H1 (cell line): ENCODE measurements at regions not wholly inside any gene's neighbourhood (a gene's known extent, or its start where the extent isn't known, plus 50 kb on each side); places are given as distances from the start of the nearest gene placed in this dataset.

Experiments used
- CTCF ChIA-PET: fragments of 300-600 bp; sonication (Branson Sonifier 250); formaldehyde crosslinking; loops from one replicate; lab custom pipeline; 2021; ENCODE audit not compliant: partially characterized antibody; lab: Charles Lee
- POLR2A ChIA-PET: fragments of 300-600 bp; sonication (Branson Sonifier 250); formaldehyde crosslinking; loops from one replicate; lab custom pipeline; 2021; ENCODE audit warnings: inconsistent platforms; ENCODE audit not compliant: partially characterized antibody; lab: Charles Lee
- DNase-seq, 2 experiments: peaks; one replicate each; pipeline versions ENCODE4 v3.0.0 to v3.0.0-alpha.2; 2010 to 2022; ENCODE audit warnings: low spot score in 2 of 2, low read depth in 1 of 2, mixed read lengths in 1 of 2
- FAIRE-seq: peaks from 2 replicates; lab custom pipeline; 2011; peaks lifted over from hg19 to GRCh38; lab: Jason Lieb, UNC
- H2AFZ ChIP-seq: 2 replicates; pipeline ENCODE4 v1.8.1; 2012; ENCODE audit warnings: low read length, inconsistent platforms
- H2AK5ac ChIP-seq: 2 replicates; pipeline ENCODE4 v1.6.1; 2013; ENCODE audit warnings: low read depth, low read length
- H2BK120ac ChIP-seq: replicated peaks from 2 replicates; pipeline ENCODE3; 2013; ENCODE audit warnings: low read depth, low read length, inconsistent platforms
- H2BK12ac ChIP-seq: 2 replicates; pipeline ENCODE4 v1.6.1; 2013; ENCODE audit warnings: low read depth, low read length
- H2BK15ac ChIP-seq: 2 replicates; pipeline ENCODE4 v1.6.1; 2013; ENCODE audit warnings: low read length
- H2BK20ac ChIP-seq: 2 replicates; pipeline ENCODE4 v1.6.1; 2013; ENCODE audit warnings: low read length
- H2BK5ac ChIP-seq: 2 replicates; pipeline ENCODE4 v1.6.1; 2013; ENCODE audit warnings: low read depth, low read length
- H3K14ac ChIP-seq: 2 replicates; pipeline ENCODE4 v1.6.1; 2013; ENCODE audit warnings: inconsistent platforms; ENCODE audit not compliant: insufficient read length
- H3K18ac ChIP-seq: 2 replicates; pipeline ENCODE4 v1.6.1; 2013; ENCODE audit warnings: low read length; ENCODE audit errors: extremely low read depth
- H3K23ac ChIP-seq: 2 replicates; pipeline ENCODE4 v1.6.1; 2013; ENCODE audit warnings: inconsistent platforms; ENCODE audit not compliant: insufficient read length
- H3K23me2 ChIP-seq: 2 replicates; pipeline ENCODE4 v1.6.1; 2013; ENCODE audit warnings: low read depth, low read length
- H3K27ac ChIP-seq: 2 replicates; pipeline ENCODE4 v1.6.1; 2011; ENCODE audit warnings: low read depth, low read length, inconsistent platforms
- H3K27me3 ChIP-seq, 4 experiments: replicated peaks in 1 of 4; 1 replicate in 1 of 4; 2 replicates in 3 of 4; pipeline versions ENCODE4 v1.6.1 to v1.8.1; 2011 to 2013; ENCODE audit warnings: low read length in 3 of 4, mild to moderate bottlenecking in 3 of 4, inconsistent platforms in 2 of 4, mixed read lengths in 2 of 4, moderate library complexity in 1 of 4; ENCODE audit not compliant: control insufficient read depth in 3 of 4, insufficient read depth in 3 of 4; ENCODE audit errors: extremely low read depth in 1 of 4
- H3K36me3 ChIP-seq, 4 experiments: 2 replicates each; pipeline versions ENCODE4 v1.6.1 to v1.8.1; 2011 to 2013; ENCODE audit warnings: mild to moderate bottlenecking in 4 of 4, low read length in 3 of 4, moderate library complexity in 2 of 4, control low read depth in 1 of 4, inconsistent platforms in 1 of 4; ENCODE audit not compliant: insufficient read depth in 4 of 4, control insufficient read depth in 2 of 4
- H3K4ac ChIP-seq: replicated peaks from 2 replicates; pipeline ENCODE3; 2013; ENCODE audit warnings: low read length, low read depth, mixed read lengths, inconsistent platforms; ENCODE audit not compliant: insufficient read length
- H3K4me1 ChIP-seq, 4 experiments: replicated peaks in 1 of 4; 1 replicate in 1 of 4; 2 replicates in 3 of 4; pipeline versions ENCODE4 v1.6.1 to v1.8.1; 2011 to 2013; ENCODE audit warnings: low read length in 3 of 4, inconsistent platforms in 2 of 4, mixed read lengths in 1 of 4; ENCODE audit not compliant: insufficient read depth in 4 of 4, control insufficient read depth in 3 of 4
- H3K4me2 ChIP-seq, 2 experiments: 2 replicates each; pipeline versions ENCODE4 v1.6.1 to v1.8.1; 2011 to 2013; ENCODE audit warnings: low read depth in 2 of 2, low read length in 2 of 2, control low read depth in 1 of 2, inconsistent platforms in 1 of 2, mild to moderate bottlenecking in 1 of 2; ENCODE audit not compliant: insufficient read depth in 1 of 2
- H3K4me3 ChIP-seq, 4 experiments: fragments of 200-600, 300-600 bp in 1 of 4; sonication (generic), shearing (Covaris generic), sonication (Bioruptor Twin) in 1 of 4; 2 replicates each; pipeline versions ENCODE4 v1.5.1 to v1.8.1; 2011 to 2016; ENCODE audit warnings: low read length in 4 of 4, low read depth in 3 of 4, control low read depth in 2 of 4, inconsistent platforms in 2 of 4, mild to moderate bottlenecking in 2 of 4, mixed read lengths in 1 of 4, moderate library complexity in 1 of 4; ENCODE audit not compliant: insufficient read depth in 2 of 4; ENCODE audit errors: extremely low read depth in 1 of 4
- H3K56ac ChIP-seq: replicated peaks from 2 replicates; pipeline ENCODE3; 2013; ENCODE audit warnings: low read depth, mild to moderate bottlenecking, mixed read lengths, low read length, inconsistent platforms; ENCODE audit not compliant: insufficient read length
- H3K79me1 ChIP-seq: 2 replicates; pipeline ENCODE4 v1.6.1; 2013; ENCODE audit warnings: low read depth, low read length, control low read depth
- H3K79me2 ChIP-seq, 2 experiments: 2 replicates each; pipeline versions ENCODE4 v1.6.1 to v1.8.1; 2012 to 2013; ENCODE audit warnings: low read length in 2 of 2, mild to moderate bottlenecking in 2 of 2, inconsistent platforms in 1 of 2; ENCODE audit not compliant: insufficient read depth in 2 of 2, control insufficient read depth in 1 of 2
- H3K9ac ChIP-seq, 4 experiments: replicated peaks in 1 of 4; 1 replicate in 1 of 4; 2 replicates in 3 of 4; pipeline versions ENCODE4 v1.6.1 to v1.8.1; 2011 to 2013; ENCODE audit warnings: low read depth in 3 of 4, low read length in 3 of 4, control low read depth in 2 of 4, mild to moderate bottlenecking in 2 of 4, moderate library complexity in 2 of 4, inconsistent platforms in 1 of 4; ENCODE audit errors: extremely low read depth in 1 of 4
- H3K9me3 ChIP-seq, 2 experiments: 2 replicates each; pipeline versions ENCODE4 v1.6.1 to v1.8.1; 2012 to 2013; ENCODE audit warnings: mild to moderate bottlenecking in 2 of 2, moderate library complexity in 2 of 2, control low read depth in 1 of 2, inconsistent platforms in 1 of 2, low read depth in 1 of 2, low read length in 1 of 2, mixed read lengths in 1 of 2; ENCODE audit not compliant: insufficient read depth in 2 of 2
- H4K20me1 ChIP-seq, 2 experiments: replicated peaks in 1 of 2; 2 replicates each; pipeline versions ENCODE3 to v1.8.1; 2011 to 2013; ENCODE audit warnings: inconsistent platforms in 2 of 2, low read length in 2 of 2, mild to moderate bottlenecking in 1 of 2; ENCODE audit not compliant: insufficient read depth in 2 of 2, control insufficient read depth in 1 of 2
- H4K5ac ChIP-seq: 2 replicates; pipeline ENCODE4 v1.6.1; 2013; ENCODE audit warnings: low read length, low read depth, mixed read lengths, inconsistent platforms; ENCODE audit not compliant: insufficient read length
- H4K8ac ChIP-seq: 2 replicates; pipeline ENCODE4 v1.8.0; 2013; ENCODE audit warnings: mild to moderate bottlenecking, moderate library complexity, low read length, inconsistent platforms; ENCODE audit not compliant: insufficient read depth; ENCODE audit errors: extremely low read depth
- H4K91ac ChIP-seq: replicated peaks from 2 replicates; pipeline ENCODE3; 2013; ENCODE audit warnings: low read length, mixed read lengths, inconsistent platforms; ENCODE audit not compliant: insufficient read length
- JUN ChIP-seq: IDR thresholded peaks from 2 replicates; pipeline ENCODE4 v1.6.1; 2011; ENCODE audit warnings: low read depth, mild to moderate bottlenecking, improper control_type of control experiment, low read length
- RAD21 ChIP-seq, 2 experiments: IDR thresholded peaks in 1 of 2; conservative IDR thresholded peaks in 1 of 2; 2 replicates each; pipeline ENCODE4 v1.6.1; 2011; ENCODE audit warnings: low read depth in 2 of 2, low read length in 2 of 2, improper control_type of control experiment in 1 of 2, inconsistent platforms in 1 of 2, mild to moderate bottlenecking in 1 of 2, moderate library complexity in 1 of 2
- WGBS, 2 experiments: shearing (Covaris generic) in 1 of 2; methylation state at CpG; one replicate each; pipeline versions ENCODE4 v1.1.6 to v1.1.7; 2013 to 2015; ENCODE audit warnings: low lambda C conversion rate in 2 of 2, mixed read lengths in 2 of 2, inconsistent platforms in 1 of 2, low coverage in 1 of 2, missing lambda C conversion rate in 1 of 2; ENCODE audit not compliant: insufficient replicate concordance in 2 of 2, insufficient coverage in 1 of 2, insufficient read length in 1 of 2; ENCODE audit errors: extremely low coverage in 1 of 2, missing lambda C conversion rate in 1 of 2; 5-methylcytosine and 5-hydroxymethylcytosine counted together
- TF ChIP-seq, protein P1 (sequence below): IDR thresholded peaks from 2 replicates; pipeline ENCODE4 v1.6.1; 2012; ENCODE audit warnings: inconsistent platforms

GRCh38 chr4:62161446-62161845 is 961.3 kb downstream of the ADGRL3 start:
- Histone ChIP-seq H3K27ac (no peak overlapping the region), H3K23ac (no peak overlapping the region), H3K23me2 (no peaks in the 10 kb centered on the region), H4K5ac (no peak overlapping the region), H4K20me1 (no peaks in the 10 kb centered on the region), H3K4me1 (peaks cover 0 to 2% (median 0%) of the 10 kb centered on the region in 4 experiments; a peak in 1 of 7 replicates), H3K4ac (no peak overlapping the region), H2AK5ac (no peak overlapping the region), H3K18ac (no peak overlapping the region), H2BK120ac (no peak overlapping the region), H3K4me3 (no peak overlapping the region), H2AFZ (no peak overlapping the region), H3K4me2 (no peak overlapping the region), H3K36me3 (no peaks in the 10 kb centered on the region), H2BK12ac (no peak overlapping the region), H3K14ac (no peak overlapping the region), H3K27me3 (no peaks in the 10 kb centered on the region), H2BK15ac (no peak overlapping the region), H4K8ac (no peak overlapping the region), H3K9ac (no peak overlapping the region), H2BK5ac (no peak overlapping the region), H3K79me2 (no peaks in the 10 kb centered on the region), H4K91ac (no peak overlapping the region), H2BK20ac (no peak overlapping the region), H3K56ac (no peak overlapping the region), H3K9me3 (no peaks in the 10 kb centered on the region), H3K79me1 (no peaks in the 10 kb centered on the region)
- no peak for FAIRE-seq
- 92% methylated on average over 2 of the region's 2 CpGs; no CpG with 5 or more reads in 1 of the 2 experiments for WGBS, 2 experiments
- no peak for DNase-seq
- CTCF ChIA-PET: no interaction called here
- TF ChIP-seq RAD21 (IDR thresholded peaks at IDR 0.05 in 1 of 2, conservative IDR thresholded peaks at IDR 0.05 in 1 of 2; ENCODE audit: low read depth in 2 of 2, low read length in 2 of 2) (no peak), JUN (no peak)
- TF ChIP-seq, protein P1, sequence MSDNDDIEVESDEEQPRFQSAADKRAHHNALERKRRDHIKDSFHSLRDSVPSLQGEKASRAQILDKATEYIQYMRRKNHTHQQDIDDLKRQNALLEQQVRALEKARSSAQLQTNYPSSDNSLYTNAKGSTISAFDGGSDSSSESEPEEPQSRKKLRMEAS: no peak
- POLR2A ChIA-PET: no interaction called here
